Memory B cell (primary cell): ENCODE measurements at regions not wholly inside any gene's neighbourhood (a gene's known extent, or its start where the extent isn't known, plus 50 kb on each side); places are given as distances from the start of the nearest gene placed in this dataset.

Experiments
- ATAC-seq: fragments of 150-1000 bp; cut with Tn5 transposase; 2 replicates; pipeline ENCODE4 v1.10.0; 2021; ENCODE audit warnings: low read depth, mild to moderate bottlenecking, moderate library complexity
- DNase-seq, 2 donors: peaks; one replicate each; pipeline ENCODE4 v3.0.0; 2022; ENCODE audit warnings: low spot score in 2 of 2
- H3K27ac Mint-ChIP-seq: one replicate; pipeline ENCODE4 v1.8.0; 2022; ENCODE audit warnings: mild to moderate bottlenecking, moderate library complexity, mixed read lengths
- H3K27me3 Mint-ChIP-seq: one replicate; pipeline ENCODE4 v1.8.0; 2022; ENCODE audit warnings: mixed read lengths
- H3K36me3 Mint-ChIP-seq: one replicate; pipeline ENCODE4 v1.8.0; 2022; ENCODE audit warnings: mild to moderate bottlenecking, mixed read lengths
- H3K4me1 Mint-ChIP-seq: one replicate; pipeline ENCODE4 v1.8.0; 2022; ENCODE audit warnings: mixed read lengths
- H3K4me3 Mint-ChIP-seq: one replicate; pipeline ENCODE4 v1.8.0; 2022; ENCODE audit warnings: mild to moderate bottlenecking, moderate library complexity, mixed read lengths
- H3K9me3 Mint-ChIP-seq: one replicate; pipeline ENCODE4 v1.8.0; 2022; ENCODE audit warnings: mixed read lengths

DNA sequence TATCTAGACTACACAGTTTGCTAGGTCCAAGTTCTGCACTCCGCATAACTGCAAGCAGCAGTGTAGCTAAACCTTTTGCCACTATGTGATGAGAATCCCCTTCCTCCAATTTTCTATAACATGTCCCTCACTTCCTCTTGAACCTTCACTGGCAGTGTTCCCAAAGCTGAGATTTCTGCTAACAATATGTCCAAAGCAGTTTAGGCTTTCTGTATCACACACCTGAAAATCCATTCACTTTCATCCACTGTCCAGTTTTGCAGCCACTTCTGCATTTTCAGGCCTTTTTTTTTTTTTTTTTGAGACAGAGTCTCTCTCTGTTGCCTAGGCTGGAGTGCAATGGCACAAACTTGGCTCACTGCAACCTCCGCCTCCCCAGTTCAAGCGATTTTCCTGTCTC lies 111.1 kb downstream of the GADD45G start:
- peaks cover 4% of the 10 kb centered on the region for H3K27me3 Mint-ChIP-seq
- DNase-seq (no peak), ATAC-seq (no peak)
- H3K4me3 Mint-ChIP-seq, result no peak overlapping the region
- no peaks in the 10 kb centered on the region for H3K9me3 Mint-ChIP-seq
- H3K36me3 Mint-ChIP-seq, result no peaks in the 10 kb centered on the region
- H3K4me1 Mint-ChIP-seq, result peaks cover 8% of the 10 kb centered on the region
- no peak overlapping the region for H3K27ac Mint-ChIP-seq

DNA sequence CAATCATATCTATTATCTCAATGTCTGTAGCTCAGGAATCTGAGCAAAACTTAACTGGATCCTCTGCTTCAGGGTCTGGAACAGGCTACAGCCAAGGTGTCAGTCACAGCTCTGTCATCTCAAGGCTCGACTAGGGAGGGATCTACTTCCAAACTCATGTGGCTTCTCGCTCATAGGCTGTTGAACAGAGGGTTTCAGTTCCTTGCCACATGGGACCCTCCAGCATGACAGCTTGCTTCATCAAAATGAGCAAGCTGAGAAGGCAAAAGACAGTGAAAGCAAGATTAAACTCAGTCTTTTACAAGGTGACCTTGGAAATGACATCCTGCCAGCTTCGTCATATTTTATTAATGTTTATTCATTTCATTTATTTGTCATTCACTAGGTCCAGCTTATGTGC lies 111.7 kb downstream of the GADD45G start:
- H3K9me3 Mint-ChIP-seq, result no peaks in the 10 kb centered on the region
- ATAC-seq, result no peak
- no peak for DNase-seq
- H3K36me3 Mint-ChIP-seq, result no peaks in the 10 kb centered on the region
- no peak overlapping the region for H3K4me3 Mint-ChIP-seq
- peaks cover 4% of the 10 kb centered on the region for H3K27me3 Mint-ChIP-seq
- peaks cover 8% of the 10 kb centered on the region for H3K4me1 Mint-ChIP-seq
- H3K27ac Mint-ChIP-seq, result no peak overlapping the region

DNA sequence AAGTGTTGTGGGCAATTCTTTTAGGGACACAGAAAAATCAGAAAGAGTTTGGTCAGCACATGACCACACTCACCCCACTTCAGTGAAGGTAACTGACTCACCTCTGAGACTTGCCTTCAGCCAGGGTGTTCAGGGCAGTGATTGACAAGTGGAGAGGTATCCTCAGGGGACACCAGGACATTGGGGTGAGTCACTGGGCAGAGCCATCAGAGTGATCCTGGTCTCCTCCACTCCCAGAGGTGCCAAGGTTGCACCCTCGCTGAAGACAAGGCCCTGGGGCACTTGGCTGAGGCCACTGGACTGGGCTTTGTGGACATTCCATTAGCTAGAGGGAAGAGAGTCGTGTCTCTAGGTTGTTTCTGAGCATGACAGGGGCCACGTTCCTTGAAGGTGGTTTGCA lies 113.4 kb downstream of the GADD45G start:
- H3K4me3 Mint-ChIP-seq, result no peak overlapping the region
- peaks cover 5% of the 10 kb centered on the region for H3K4me1 Mint-ChIP-seq
- H3K27me3 Mint-ChIP-seq, result no peaks in the 10 kb centered on the region
- ATAC-seq (no peak), DNase-seq (no peak)
- no peaks in the 10 kb centered on the region for H3K9me3 Mint-ChIP-seq
- H3K36me3 Mint-ChIP-seq, result no peaks in the 10 kb centered on the region
- no peak overlapping the region for H3K27ac Mint-ChIP-seq

DNA sequence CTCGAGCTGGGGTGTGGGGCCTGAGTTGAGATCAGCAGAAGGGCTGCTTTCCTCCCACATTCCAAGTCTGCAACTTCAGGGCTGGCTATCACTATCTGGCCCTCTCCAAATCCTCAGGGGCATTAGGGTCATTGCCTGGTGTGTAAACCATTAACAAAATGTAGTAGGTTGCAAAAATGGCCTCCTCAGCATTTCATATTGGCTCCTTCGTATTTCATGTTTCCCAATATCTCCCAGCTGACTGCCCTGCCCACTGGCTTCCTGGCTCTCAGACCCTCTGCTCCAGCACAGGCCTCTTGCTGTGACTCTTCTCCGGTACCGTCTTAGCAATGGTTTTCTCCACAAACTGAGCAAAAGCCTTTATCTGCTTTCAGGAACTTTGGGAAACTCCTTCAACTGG lies 113.8 kb downstream of the GADD45G start:
- Mint-ChIP-seq H3K36me3 (no peaks in the 10 kb centered on the region), H3K4me1 (peaks cover 5% of the 10 kb centered on the region), H3K4me3 (no peak overlapping the region), H3K27ac (no peak overlapping the region), H3K27me3 (no peaks in the 10 kb centered on the region), H3K9me3 (no peaks in the 10 kb centered on the region)
- no peak for DNase-seq
- no peak for ATAC-seq

DNA sequence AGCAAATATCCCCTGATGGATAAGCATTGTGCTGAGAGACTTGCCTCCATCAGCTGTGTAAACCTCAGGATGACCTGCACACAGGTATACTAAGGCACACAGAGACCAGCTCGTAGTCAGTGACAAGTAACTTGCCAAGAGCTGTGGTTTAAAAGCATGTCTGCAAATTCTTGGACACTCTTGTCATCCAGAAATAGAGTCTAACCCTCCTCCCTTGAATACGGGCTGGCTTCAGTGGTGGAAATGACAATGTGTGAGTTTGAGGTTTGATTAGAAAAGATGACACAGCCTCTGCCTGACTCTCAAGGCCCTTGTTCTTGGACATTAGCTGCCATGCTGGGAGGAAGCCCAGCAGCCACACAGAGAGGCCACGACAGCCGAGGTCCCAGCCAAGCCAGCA lies 114.4 kb downstream of the GADD45G start:
- H3K4me1 Mint-ChIP-seq, result peaks cover 5% of the 10 kb centered on the region
- no peaks in the 10 kb centered on the region for H3K36me3 Mint-ChIP-seq
- H3K9me3 Mint-ChIP-seq, result no peaks in the 10 kb centered on the region
- H3K4me3 Mint-ChIP-seq, result no peak overlapping the region
- H3K27me3 Mint-ChIP-seq, result no peaks in the 10 kb centered on the region
- DNase-seq (no peak), ATAC-seq (no peak)
- H3K27ac Mint-ChIP-seq, result no peak overlapping the region

DNA sequence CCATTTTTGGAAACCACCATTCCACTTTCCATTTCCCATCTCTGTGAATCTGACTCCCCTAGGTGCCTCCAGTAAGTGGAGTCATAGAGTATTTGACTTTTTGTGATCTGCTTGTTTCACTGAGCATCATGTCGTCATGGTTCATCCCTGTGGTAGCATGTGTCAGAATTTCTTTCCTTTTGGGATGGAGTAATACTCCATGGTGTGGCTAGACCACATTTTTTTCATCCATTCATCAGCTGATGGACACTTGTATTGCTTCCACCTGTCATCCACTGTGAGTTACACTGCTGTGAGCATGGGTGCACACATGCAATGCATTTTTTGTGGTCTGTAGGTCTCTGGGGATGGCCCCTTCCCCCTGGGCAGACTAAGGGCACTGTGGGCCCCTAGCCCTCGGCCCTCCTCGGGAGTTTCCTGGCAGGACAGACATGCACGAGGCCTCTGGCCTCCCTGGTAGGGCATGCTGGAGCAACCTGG lies 115.9 kb downstream of the GADD45G start:
- H3K36me3 Mint-ChIP-seq, result no peaks in the 10 kb centered on the region
- DNase-seq (no peak), ATAC-seq (no peak)
- no peak overlapping the region for H3K27ac Mint-ChIP-seq
- peaks cover 5% of the 10 kb centered on the region for H3K4me1 Mint-ChIP-seq
- H3K27me3 Mint-ChIP-seq, result no peaks in the 10 kb centered on the region
- no peak overlapping the region for H3K4me3 Mint-ChIP-seq
- no peaks in the 10 kb centered on the region for H3K9me3 Mint-ChIP-seq

DNA sequence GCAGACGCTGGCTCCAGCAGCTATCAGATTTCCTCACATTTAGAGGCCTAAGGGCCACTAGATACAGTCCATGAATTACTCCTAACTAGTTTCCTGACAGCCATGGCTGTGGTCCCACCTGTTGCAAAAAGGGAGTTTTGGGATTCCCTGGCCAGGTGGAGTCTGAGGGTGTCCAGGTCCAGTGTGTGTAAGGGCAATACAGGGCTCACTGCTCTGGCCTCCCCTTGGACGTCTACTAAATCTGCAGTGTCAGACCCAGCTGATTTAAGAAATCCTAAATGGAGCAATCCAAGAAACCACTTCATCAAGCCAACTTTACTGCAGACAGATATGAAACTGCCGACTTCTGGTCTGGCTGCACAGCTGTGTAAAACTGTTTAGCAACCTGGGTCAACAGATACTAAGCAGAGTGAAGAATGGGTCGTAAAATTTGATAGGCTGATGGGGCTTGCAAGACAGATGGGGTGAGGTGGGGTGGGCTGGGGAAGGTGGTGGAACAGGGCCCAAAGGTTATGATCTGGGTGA lies 116.4 kb downstream of the GADD45G start:
- no peak for ATAC-seq
- Mint-ChIP-seq H3K4me3 (no peak overlapping the region), H3K36me3 (no peaks in the 10 kb centered on the region), H3K27ac (no peak overlapping the region), H3K4me1 (peaks cover 5% of the 10 kb centered on the region), H3K27me3 (no peaks in the 10 kb centered on the region), H3K9me3 (no peaks in the 10 kb centered on the region)
- DNase-seq, result no peak

DNA sequence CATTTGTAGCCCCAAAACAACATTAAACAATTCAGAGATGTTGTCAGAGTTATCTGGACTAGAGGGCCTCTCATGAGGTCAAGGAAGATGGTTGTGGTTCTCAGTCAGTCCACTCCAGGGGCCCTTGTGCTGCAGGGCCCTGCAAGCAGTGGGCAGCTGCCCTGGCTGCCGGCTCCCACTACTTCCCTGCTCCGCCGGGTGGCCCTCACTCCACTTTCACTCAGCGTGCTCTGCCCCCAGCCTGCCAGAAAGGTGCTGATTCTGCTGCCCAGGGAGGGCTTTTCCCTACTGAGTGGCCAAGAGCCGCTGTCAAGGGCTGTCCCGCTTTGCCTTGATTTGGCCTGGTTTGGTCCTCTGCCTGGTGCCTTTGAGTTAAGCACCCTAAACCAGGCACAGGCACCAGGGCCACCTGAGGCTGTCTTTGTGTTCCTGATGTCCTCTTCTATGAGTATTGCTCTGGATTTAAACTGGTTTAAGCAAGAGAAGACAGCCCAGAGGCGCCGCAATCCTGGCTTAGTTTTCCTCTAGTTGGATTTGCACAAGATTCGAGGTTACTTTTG lies 117.2 kb downstream of the GADD45G start:
- no peak for ATAC-seq
- Mint-ChIP-seq H3K4me3 (no peak overlapping the region), H3K36me3 (no peaks in the 10 kb centered on the region)

DNA sequence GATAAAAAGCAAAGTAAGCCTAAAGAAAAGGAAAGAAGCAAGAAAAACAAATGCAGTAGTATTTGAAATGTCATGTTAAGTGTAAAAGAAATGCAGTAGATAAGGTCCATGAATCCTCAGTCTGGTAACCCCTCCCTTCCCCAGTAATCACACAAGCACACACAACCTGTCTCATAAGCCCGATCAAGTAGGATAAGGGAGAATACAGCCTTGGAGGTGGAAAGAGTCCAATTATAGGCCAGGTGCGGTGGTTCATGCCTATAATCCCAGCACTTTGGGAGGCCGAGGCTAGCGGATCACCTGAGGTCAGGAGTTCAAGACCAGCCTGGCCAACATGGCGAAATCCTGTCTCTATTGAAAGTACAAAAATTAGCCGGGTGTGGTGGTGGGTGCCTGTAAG lies 117.9 kb downstream of the GADD45G start:
- H3K27ac Mint-ChIP-seq, result no peak overlapping the region

More for the DNA sequence above, 117.2 kb downstream of the GADD45G start:
- DNase-seq, result no peak
- Mint-ChIP-seq H3K9me3 (no peaks in the 10 kb centered on the region), H3K4me1 (peaks cover 2% of the 10 kb centered on the region), H3K27me3 (no peaks in the 10 kb centered on the region), H3K27ac (no peak overlapping the region)

DNA sequence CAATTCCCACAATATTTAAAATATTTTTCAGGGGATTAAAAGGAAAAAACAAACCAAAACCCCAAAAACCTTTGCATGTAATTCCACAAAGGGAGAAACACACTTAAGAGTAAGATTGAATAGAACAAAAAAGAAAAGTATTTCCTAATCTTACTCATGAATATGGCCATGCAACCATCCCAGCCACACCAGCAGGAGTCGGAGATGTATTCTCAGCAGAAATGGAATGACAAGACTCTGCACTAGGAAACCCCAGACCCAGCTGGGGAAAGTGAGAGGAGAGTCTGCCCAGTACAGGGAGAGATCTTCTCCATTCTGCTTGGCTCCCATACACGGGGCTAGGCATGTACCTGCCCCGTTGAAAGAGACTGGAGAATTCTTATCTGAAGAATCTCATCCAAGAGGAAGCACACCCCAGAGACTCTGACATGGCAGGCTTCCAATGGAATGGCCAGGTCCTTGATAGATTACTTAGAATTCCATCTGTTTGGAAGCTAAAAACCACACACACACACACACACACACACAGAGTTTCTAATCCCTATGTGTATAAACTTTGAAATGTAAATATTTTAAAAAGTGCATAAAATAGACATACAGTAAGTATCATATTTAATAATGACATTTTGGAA lies 118.8 kb downstream of the GADD45G start:
- DNase-seq, result no peak
- Mint-ChIP-seq H3K27me3 (no peaks in the 10 kb centered on the region), H3K9me3 (no peaks in the 10 kb centered on the region), H3K4me1 (no peaks in the 10 kb centered on the region), H3K36me3 (no peaks in the 10 kb centered on the region), H3K4me3 (no peak overlapping the region), H3K27ac (no peak overlapping the region)
- no peak for ATAC-seq

More for the DNA sequence above, 117.9 kb downstream of the GADD45G start:
- DNase-seq (no peak), ATAC-seq (no peak)
- Mint-ChIP-seq H3K9me3 (no peaks in the 10 kb centered on the region), H3K4me3 (no peak overlapping the region), H3K36me3 (no peaks in the 10 kb centered on the region), H3K4me1 (no peaks in the 10 kb centered on the region), H3K27me3 (no peaks in the 10 kb centered on the region)

DNA sequence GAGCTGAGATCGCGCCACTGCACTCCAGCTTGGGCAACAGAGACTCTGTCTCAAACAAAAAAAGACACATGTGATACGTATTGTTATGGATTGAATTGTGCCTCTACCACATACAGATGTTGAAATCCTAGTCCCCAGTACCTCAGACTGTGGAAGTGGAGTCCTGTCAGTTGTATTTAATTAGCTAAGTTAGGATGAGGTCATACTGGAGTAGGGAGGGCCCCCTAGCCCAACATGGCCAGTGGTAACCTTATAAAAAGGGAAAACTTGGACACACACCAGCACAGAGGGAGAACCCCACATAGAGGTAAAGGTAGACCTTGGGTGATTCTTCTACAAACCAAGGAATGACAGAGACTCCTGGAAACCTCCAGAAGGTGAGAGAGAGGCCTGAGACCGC lies 119.8 kb downstream of the GADD45G start:
- no peak for DNase-seq
- ATAC-seq, result no peak

DNA sequence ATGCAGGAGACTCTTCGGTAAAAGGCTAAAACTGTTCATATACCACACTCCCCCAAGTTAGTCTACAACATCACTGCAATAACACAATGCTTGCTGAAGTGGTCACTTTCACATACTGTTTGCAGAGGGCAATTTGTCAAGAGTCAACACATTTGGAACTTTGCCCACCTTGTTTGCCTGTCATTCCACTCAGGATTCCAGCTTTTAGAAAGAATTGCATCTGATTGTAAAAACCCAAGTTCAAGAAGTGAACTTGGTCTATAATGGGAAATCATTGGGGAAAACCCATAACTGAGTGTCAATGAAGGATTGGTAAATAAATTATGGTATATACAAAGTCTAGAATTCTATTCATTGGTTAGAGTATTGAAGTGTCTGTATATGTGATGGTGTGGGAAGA lies 120.5 kb downstream of the GADD45G start:
- H3K27me3 Mint-ChIP-seq, result no peaks in the 10 kb centered on the region
- H3K4me1 Mint-ChIP-seq, result no peaks in the 10 kb centered on the region
- H3K36me3 Mint-ChIP-seq, result no peaks in the 10 kb centered on the region
- H3K4me3 Mint-ChIP-seq, result no peak overlapping the region
- no peaks in the 10 kb centered on the region for H3K9me3 Mint-ChIP-seq
- no peak for DNase-seq
- H3K27ac Mint-ChIP-seq, result no peak overlapping the region
- no peak for ATAC-seq

More for the DNA sequence above, 119.8 kb downstream of the GADD45G start:
- Mint-ChIP-seq H3K9me3 (no peaks in the 10 kb centered on the region), H3K4me1 (no peaks in the 10 kb centered on the region), H3K27ac (no peak overlapping the region), H3K27me3 (no peaks in the 10 kb centered on the region), H3K4me3 (no peak overlapping the region), H3K36me3 (no peaks in the 10 kb centered on the region)

DNA sequence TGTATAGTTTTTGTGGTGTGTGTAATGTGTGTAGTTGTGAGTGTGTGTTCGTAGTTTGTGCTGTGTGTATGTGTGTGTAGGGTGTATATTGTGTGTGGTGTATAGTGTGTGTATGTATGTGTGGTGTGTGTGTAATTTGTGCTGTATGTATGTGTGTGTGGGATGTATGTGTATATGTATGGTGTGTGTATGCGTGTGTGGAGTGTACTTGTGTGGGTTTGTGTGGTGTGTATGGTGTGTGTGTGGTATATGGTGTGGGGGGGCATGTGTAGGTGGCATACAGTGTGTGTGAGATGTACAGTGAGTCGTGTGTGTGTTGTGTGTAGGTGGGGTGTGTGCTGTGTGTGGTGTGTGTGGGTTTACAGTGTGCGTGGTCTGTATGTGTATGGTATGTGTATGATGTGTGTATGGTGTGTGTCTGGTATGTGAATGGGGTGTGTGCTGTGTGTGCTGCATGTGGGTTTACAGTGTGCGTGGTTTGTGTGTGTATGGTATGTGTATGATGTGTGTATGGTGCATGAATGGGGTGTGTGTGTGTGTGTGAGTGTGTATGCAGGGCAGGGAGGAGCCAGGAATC lies 125.2 kb downstream of the GADD45G start:
- Mint-ChIP-seq H3K27ac (no peak overlapping the region), H3K4me3 (no peak overlapping the region), H3K4me1 (peaks cover 7% of the 10 kb centered on the region), H3K27me3 (no peaks in the 10 kb centered on the region), H3K36me3 (no peaks in the 10 kb centered on the region), H3K9me3 (no peaks in the 10 kb centered on the region)
- DNase-seq, result no peak
- ATAC-seq, result no peak

DNA sequence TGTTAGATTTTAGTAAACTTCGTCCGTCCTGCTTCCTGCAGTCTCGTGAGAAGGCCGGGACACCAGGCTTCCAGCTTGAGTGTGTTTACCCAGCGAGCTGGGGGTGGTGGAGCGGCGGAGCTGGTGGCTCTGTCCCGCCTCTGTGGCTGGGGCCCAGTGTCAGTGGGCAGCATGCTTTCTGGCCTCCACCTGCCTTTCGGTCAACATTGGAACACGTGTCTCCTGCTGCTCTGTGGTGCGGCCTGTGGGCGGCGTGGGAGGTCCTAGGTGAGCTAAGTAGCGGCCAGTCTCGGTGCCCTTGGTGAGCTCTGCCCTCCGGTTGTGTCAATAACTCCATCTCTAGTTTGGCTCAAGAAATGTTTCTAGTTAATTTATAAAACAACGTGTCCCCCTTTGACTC lies 125.9 kb downstream of the GADD45G start:
- Mint-ChIP-seq H3K4me3 (no peak overlapping the region), H3K9me3 (no peaks in the 10 kb centered on the region), H3K27ac (no peak overlapping the region), H3K36me3 (no peaks in the 10 kb centered on the region), H3K4me1 (peaks cover 7% of the 10 kb centered on the region), H3K27me3 (no peaks in the 10 kb centered on the region)
- ATAC-seq (no peak), DNase-seq (no peak)
